HG03520 (cell line): ENCODE measurements at regions not wholly inside any gene's neighbourhood (a gene's known extent, or its start where the extent isn't known, plus 50 kb on each side); places are given as distances from the start of the nearest gene placed in this dataset.

Experiments used
- ATAC-seq: cut with Tn5 transposase; IDR thresholded peaks from one replicate; pipeline ENCODE4 v1.9.1; 2021; ENCODE audit warnings: mild to moderate bottlenecking, moderate library complexity; ENCODE audit not compliant: unreplicated experiment

- no peak for ATAC-seq
These were observed 123.6 kb upstream of the GALNT15 start for GRCh38 chr3:16050641-16051467.

- no peak for ATAC-seq
These were observed 122.8 kb upstream of the GALNT15 start for GRCh38 chr3:16051691-16052090.

GRCh38 chr3:16052964-16053363, 121.5 kb upstream of the GALNT15 start:
- no peak for ATAC-seq

GRCh38 chr3:16053794-16054193, 120.7 kb upstream of the GALNT15 start:
- no peak for ATAC-seq

- ATAC-seq = no peak
These were observed 118.8 kb upstream of the GALNT15 start for GRCh38 chr3:16055606-16056211.

- no peak for ATAC-seq
These were observed 118.3 kb upstream of the GALNT15 start for GRCh38 chr3:16056217-16056616.

GRCh38 chr3:16058521-16058920, 116.0 kb upstream of the GALNT15 start:
- ATAC-seq = no peak

- no peak for ATAC-seq
These were observed 115.4 kb upstream of the GALNT15 start for GRCh38 chr3:16059081-16059537.

GRCh38 chr3:16059711-16060357, 114.6 kb upstream of the GALNT15 start:
- ATAC-seq = no peak

- ATAC-seq = no peak
These were observed 114.1 kb upstream of the GALNT15 start for GRCh38 chr3:16060358-16060852.

- ATAC-seq = no peak
These were observed 113.5 kb upstream of the GALNT15 start for GRCh38 chr3:16060945-16061344.

GRCh38 chr3:16061491-16061890, 113.0 kb upstream of the GALNT15 start:
- no peak for ATAC-seq

- ATAC-seq = no peak
These were observed 110.9 kb upstream of the GALNT15 start for GRCh38 chr3:16063603-16064002.

GRCh38 chr3:16064642-16065414, 109.7 kb upstream of the GALNT15 start:
- no peak for ATAC-seq

GRCh38 chr3:16066545-16066944, 107.9 kb upstream of the GALNT15 start:
- ATAC-seq = no peak

GRCh38 chr3:16066975-16067374, 107.5 kb upstream of the GALNT15 start:
- ATAC-seq = no peak

GRCh38 chr3:16067837-16068471, 106.5 kb upstream of the GALNT15 start:
- ATAC-seq = no peak

- no peak for ATAC-seq
These were observed 105.1 kb upstream of the GALNT15 start for GRCh38 chr3:16069149-16069922.

GRCh38 chr3:16070707-16071106, 103.8 kb upstream of the GALNT15 start:
- ATAC-seq = no peak

- ATAC-seq = no peak
These were observed 103.3 kb upstream of the GALNT15 start for GRCh38 chr3:16071206-16071605.
